Karpas-422 (cell line): ENCODE measurements at regions not wholly inside any gene's neighbourhood (a gene's known extent, or its start where the extent isn't known, plus 50 kb on each side); places are given as distances from the start of the nearest gene placed in this dataset.

Source experiments
- DNase-seq: peaks from one replicate; pipeline ENCODE4 v3.0.0-alpha.2; 2015
- H2AFZ ChIP-seq: fragments of 200-600 bp; sonication (generic); 2 replicates; pipeline ENCODE4 v1.6.1; 2014; ENCODE audit warnings: antibody characterized with exemption, low read length, mixed read lengths
- H3K27ac ChIP-seq: fragments of 200-600 bp; sonication (generic); 2 replicates; pipeline ENCODE4 v1.5.1; 2014; ENCODE audit warnings: mild to moderate bottlenecking, low read length, moderate library complexity
- H3K27me3 ChIP-seq: fragments of 200-600 bp; sonication (generic); 2 replicates; pipeline ENCODE4 v1.6.1; 2014; ENCODE audit warnings: low read length, mixed read lengths
- H3K36me3 ChIP-seq: fragments of 200-600 bp; sonication (generic); 2 replicates; pipeline ENCODE4 v1.6.1; 2014; ENCODE audit warnings: low read length, mixed read lengths; ENCODE audit not compliant: insufficient read depth
- H3K4me1 ChIP-seq: fragments of 200-600 bp; sonication (generic); 2 replicates; pipeline ENCODE4 v1.6.1; 2014; ENCODE audit warnings: mild to moderate bottlenecking, low read length, mixed read lengths
- H3K4me2 ChIP-seq: fragments of 200-600 bp; sonication (generic); 2 replicates; pipeline ENCODE4 v1.6.1; 2014; ENCODE audit warnings: low read length, low read depth, mild to moderate bottlenecking; ENCODE audit not compliant: poor library complexity, severe bottlenecking
- H3K4me3 ChIP-seq: fragments of 200-600 bp; sonication (generic); 2 replicates; pipeline ENCODE4 v1.5.1; 2014; ENCODE audit warnings: mild to moderate bottlenecking, antibody characterized with exemption, low read length, mixed read lengths
- H3K79me2 ChIP-seq: fragments of 200-600 bp; sonication (generic); 2 replicates; pipeline ENCODE4 v1.6.1; 2014; ENCODE audit warnings: mild to moderate bottlenecking, low read length, mixed read lengths
- H3K9ac ChIP-seq: fragments of 200-600 bp; sonication (generic); 2 replicates; pipeline ENCODE4 v1.6.0; 2014; ENCODE audit warnings: low read length
- H3K9me2 ChIP-seq: fragments of 200-600 bp; sonication (generic), shearing (Covaris generic); replicated peaks from 2 replicates; pipeline ENCODE4 v1.6.0; 2014; ENCODE audit warnings: mild to moderate bottlenecking, low read length, moderate library complexity; ENCODE audit not compliant: insufficient read depth
- H3K9me3 ChIP-seq: fragments of 300-700, 200-600 bp; sonication (generic); 2 replicates; pipeline ENCODE4 v1.6.1; 2014; ENCODE audit warnings: low read length, mixed read lengths
- H4K20me1 ChIP-seq: fragments of 200-600 bp; sonication (generic); 2 replicates; pipeline ENCODE4 v1.6.1; 2014; ENCODE audit warnings: mild to moderate bottlenecking, antibody characterized with exemption, low read length, low read depth; ENCODE audit not compliant: insufficient read depth

DNA sequence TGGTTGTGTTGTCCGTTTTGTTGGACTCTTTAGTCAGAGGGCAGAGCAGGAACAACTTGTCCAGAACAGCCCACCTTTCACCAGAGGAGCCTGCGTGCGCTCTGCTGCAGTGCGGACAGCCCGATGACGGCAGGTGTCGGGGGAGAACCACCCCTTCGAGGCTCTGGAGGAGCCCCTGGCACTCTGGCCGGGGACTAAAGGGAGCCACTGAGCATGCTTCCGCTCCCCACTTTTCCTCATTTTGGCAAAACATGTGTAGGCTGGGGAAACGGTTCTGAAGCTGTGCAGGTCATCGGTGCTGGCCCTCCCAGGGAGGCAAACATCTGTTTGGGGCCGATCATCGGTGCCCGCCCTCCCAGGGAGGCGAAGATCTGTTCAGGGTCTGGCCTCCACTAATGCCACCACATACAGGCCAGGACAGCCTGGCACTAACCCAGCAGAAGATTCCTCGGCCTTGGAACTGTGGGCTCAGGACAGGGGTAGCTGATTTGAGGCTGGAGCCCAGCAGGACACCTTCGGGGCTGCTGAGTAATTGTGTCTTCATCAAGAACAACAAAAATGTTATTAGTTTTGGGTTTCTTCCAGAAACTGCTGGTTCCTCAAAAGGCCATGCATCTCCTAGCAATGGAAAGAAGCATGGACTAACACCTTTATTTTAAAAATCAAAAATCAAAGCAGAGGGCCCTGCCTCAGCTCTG, 124.4 kb upstream of the TCERG1L start:
- no peaks in the 10 kb centered on the region for H3K36me3 ChIP-seq
- no peaks in the 10 kb centered on the region for H3K4me1 ChIP-seq
- H3K27me3 ChIP-seq: no peaks in the 10 kb centered on the region
- H2AFZ ChIP-seq: no peak overlapping the region
- no peak overlapping the region for H3K27ac ChIP-seq
- no peak overlapping the region for H3K9ac ChIP-seq
- no peak for DNase-seq
- no peak overlapping the region for H3K4me2 ChIP-seq
- no peaks in the 10 kb centered on the region for H3K79me2 ChIP-seq
- no peaks in the 10 kb centered on the region for H3K9me2 ChIP-seq
- no peak overlapping the region for H3K4me3 ChIP-seq
- H4K20me1 ChIP-seq: no peaks in the 10 kb centered on the region
- no peaks in the 10 kb centered on the region for H3K9me3 ChIP-seq

DNA sequence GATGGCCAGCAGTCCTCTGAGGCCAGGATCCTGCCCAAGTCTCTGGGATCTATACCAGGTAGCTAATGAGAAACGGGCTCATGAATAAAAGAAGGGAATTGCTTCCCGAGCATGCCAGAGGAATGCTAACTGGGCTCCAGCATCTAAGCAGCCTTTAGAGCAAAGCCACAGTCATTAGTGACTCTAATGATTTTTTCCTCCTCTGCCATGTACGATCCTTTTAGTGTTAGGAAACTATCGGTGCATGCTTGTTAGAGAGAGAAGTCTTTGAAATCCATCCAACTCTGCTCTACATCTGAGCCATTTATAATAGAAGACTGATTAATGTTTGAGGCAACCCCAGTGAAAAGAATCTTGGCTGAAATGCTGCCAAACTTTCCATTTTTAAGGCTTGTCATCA, 124.9 kb upstream of the TCERG1L start:
- no peaks in the 10 kb centered on the region for H3K36me3 ChIP-seq
- H3K27ac ChIP-seq: no peak overlapping the region
- no peak for DNase-seq
- H3K79me2 ChIP-seq: no peaks in the 10 kb centered on the region
- no peaks in the 10 kb centered on the region for H4K20me1 ChIP-seq
- no peaks in the 10 kb centered on the region for H3K27me3 ChIP-seq
- no peaks in the 10 kb centered on the region for H3K9me3 ChIP-seq
- no peak overlapping the region for H2AFZ ChIP-seq
- H3K4me2 ChIP-seq: no peak overlapping the region
- no peak overlapping the region for H3K4me3 ChIP-seq
- no peaks in the 10 kb centered on the region for H3K9me2 ChIP-seq
- H3K9ac ChIP-seq: no peak overlapping the region
- no peaks in the 10 kb centered on the region for H3K4me1 ChIP-seq

DNA sequence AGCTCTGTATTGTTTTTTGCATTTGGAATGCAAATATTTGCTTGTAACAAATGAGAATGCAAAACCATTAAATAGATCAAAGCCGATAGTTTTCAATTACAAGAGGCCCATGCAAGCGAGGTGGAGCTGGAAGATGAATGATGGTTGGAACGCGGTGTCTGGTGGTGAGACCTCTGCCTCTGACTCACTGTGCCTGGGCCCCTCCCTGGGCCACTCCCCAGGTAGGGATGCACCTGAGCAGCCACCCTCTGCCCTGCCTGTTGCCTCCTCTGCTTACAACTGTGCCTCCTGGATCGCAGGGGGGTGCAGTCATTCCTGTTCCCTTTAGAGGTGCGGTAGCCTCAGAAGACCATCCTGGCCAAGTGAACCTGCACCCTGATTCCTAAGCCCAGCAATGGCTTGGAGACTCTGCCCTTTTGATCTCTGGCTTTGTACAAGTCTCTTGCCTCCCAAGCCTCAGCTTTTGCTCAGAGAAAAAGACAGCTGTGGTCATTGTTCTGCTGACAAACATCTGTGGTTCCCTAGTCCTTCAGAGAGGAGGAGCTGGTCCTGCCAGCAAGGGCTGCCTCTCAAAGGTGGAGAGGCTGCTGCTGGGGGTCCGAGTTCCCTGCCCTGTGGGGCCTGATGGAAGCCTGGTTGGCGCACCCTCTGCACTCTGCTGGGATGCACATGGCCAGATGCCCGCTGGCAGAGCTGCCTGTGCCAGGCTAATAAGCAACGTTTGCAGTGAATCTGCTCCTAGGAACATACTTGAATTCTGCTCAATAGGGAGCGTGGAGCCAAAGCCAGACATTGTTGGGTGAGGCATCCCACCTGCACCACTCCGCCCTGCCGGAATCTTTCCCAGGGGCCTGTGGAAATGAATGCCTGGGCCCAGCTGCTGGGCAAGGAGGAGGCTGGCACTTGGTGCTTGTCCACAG, 126.3 kb upstream of the TCERG1L start:
- H3K36me3 ChIP-seq: no peaks in the 10 kb centered on the region
- H3K4me2 ChIP-seq: no peak overlapping the region
- no peaks in the 10 kb centered on the region for H3K4me1 ChIP-seq
- no peak overlapping the region for H2AFZ ChIP-seq
- H3K4me3 ChIP-seq: no peak overlapping the region
- DNase-seq: no peak
- H3K79me2 ChIP-seq: no peaks in the 10 kb centered on the region
- H3K9ac ChIP-seq: no peak overlapping the region
- no peaks in the 10 kb centered on the region for H4K20me1 ChIP-seq
- H3K27ac ChIP-seq: no peak overlapping the region
- H3K9me3 ChIP-seq: no peaks in the 10 kb centered on the region
- no peaks in the 10 kb centered on the region for H3K27me3 ChIP-seq
- H3K9me2 ChIP-seq: no peaks in the 10 kb centered on the region

DNA sequence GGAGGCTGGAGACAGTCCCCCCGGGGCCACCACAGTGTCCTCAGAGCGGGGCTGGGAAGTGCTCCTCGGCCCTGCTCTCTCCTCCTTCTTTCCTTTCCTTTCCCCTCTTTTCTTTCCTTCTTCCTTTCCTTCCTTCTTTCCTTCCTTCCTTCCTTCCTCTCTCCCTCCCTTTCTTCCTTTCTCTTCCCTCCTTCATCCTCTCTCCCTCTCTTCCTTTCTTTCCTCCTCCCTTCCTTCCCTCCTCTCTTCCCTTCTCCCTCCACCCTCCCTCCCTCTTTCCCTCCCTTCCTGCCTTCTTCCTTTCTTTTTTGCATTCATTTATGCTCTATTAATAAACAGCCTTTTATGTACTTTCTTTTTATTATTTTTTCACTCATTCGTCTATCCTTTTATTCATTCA, 127.1 kb upstream of the TCERG1L start:
- Histone ChIP-seq H3K27ac (no peak overlapping the region), H3K4me3 (no peak overlapping the region), H3K36me3 (no peaks in the 10 kb centered on the region), H3K27me3 (no peaks in the 10 kb centered on the region), H3K9ac (no peak overlapping the region), H3K4me2 (no peak overlapping the region), H4K20me1 (no peaks in the 10 kb centered on the region), H3K79me2 (no peaks in the 10 kb centered on the region), H2AFZ (no peak overlapping the region), H3K9me3 (no peaks in the 10 kb centered on the region), H3K4me1 (no peaks in the 10 kb centered on the region), H3K9me2 (no peaks in the 10 kb centered on the region)
- no peak for DNase-seq

DNA sequence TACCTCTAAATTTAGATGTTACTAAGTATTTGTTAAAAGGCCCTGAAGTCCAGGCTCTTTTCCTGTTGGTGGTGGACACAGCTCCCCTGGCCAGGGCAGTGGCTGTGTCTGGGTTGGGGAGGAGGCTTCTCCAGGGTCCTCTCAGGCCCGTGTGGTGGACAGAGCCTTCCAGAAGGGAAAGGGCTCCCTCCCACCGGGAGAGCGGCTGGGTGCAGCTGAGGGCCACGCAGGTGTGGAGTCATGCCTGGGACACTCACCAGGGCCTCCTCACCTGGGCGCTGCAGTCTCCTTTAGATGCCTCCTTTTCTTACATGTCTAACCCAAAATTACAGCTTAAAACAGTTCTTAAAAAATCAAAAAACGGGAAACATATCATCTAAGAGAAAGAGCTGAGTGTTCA, 128.2 kb upstream of the TCERG1L start:
- Histone ChIP-seq H3K9ac (no peak overlapping the region), H3K4me3 (no peak overlapping the region), H3K4me2 (no peak overlapping the region), H3K9me2 (no peaks in the 10 kb centered on the region), H3K27ac (no peak overlapping the region), H3K27me3 (no peaks in the 10 kb centered on the region), H3K36me3 (no peaks in the 10 kb centered on the region), H4K20me1 (no peaks in the 10 kb centered on the region), H3K79me2 (no peaks in the 10 kb centered on the region), H3K4me1 (no peaks in the 10 kb centered on the region), H2AFZ (no peak overlapping the region), H3K9me3 (no peaks in the 10 kb centered on the region)
- no peak for DNase-seq

DNA sequence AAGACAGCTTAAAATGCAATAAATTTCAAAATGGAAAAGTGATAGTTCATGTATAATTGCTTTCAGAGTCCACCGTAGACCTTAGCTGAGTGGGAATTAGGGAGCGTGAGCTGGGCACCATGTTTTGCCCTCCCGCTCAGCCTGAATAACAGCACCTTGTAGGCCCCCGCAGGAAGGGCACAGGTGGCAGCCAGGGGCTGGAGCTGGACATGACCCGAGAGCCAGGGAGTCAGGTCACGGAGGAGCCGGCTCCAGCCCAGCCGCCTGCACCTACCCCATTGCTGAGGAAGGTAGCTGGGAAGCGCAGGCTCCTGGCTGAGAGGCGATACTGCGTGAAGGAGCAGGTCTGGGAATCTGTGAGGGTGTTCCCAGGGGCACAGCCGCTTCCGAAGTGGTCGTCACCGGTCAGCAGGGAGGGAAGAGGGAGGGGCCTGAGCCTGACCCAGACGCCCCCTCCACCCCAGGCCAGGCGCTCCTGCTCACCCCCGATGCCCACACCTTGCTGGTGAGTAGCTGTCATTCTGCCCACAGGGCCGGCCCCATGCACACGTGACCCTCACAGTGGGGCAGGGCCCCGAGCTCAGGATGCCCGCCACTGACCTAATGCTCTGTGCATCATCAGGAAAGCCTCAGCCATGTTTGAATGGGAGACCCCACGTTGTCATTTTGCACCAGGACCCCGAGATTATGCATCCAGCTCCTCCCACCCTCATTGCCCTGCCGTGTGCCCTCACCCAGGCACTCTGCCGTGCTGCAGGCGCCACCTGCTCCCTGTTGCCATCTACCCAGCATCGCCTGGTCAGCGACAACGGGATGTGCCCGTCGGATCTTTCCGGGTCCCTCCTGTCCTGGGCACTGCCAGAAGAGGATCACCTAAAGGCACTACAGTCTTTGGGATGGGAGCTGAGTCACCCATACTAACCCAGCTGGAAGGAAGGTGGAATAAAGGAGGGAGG, 129.2 kb upstream of the TCERG1L start:
- DNase-seq: no peak
- Histone ChIP-seq H2AFZ (no peak overlapping the region), H3K79me2 (no peaks in the 10 kb centered on the region), H3K4me3 (no peak overlapping the region), H3K36me3 (no peaks in the 10 kb centered on the region), H3K27ac (no peak overlapping the region), H3K27me3 (no peaks in the 10 kb centered on the region), H3K4me1 (no peaks in the 10 kb centered on the region), H3K9me3 (no peaks in the 10 kb centered on the region), H4K20me1 (no peaks in the 10 kb centered on the region), H3K9ac (no peak overlapping the region), H3K9me2 (no peaks in the 10 kb centered on the region), H3K4me2 (no peak overlapping the region)

DNA sequence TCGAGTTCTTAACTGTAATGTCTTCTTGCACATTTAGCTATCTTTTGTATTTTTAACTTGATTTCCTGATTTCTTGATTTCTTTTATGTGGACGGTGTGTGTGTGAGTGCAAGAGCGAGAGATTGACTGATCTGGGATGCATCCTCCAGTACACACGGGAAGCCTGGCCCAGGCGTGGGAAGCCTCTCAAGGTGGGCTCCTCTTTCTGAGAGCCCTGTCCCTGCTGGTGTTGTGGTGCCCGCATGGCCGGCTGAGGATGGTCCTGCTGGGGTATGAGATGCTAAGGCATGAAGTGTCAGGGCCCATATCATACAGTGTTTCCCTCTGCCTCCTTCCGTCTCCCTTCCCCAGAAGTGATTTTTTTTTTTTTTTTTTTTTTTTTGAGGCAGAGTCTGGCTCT, 130.8 kb upstream of the TCERG1L start:
- DNase-seq: no peak

DNA sequence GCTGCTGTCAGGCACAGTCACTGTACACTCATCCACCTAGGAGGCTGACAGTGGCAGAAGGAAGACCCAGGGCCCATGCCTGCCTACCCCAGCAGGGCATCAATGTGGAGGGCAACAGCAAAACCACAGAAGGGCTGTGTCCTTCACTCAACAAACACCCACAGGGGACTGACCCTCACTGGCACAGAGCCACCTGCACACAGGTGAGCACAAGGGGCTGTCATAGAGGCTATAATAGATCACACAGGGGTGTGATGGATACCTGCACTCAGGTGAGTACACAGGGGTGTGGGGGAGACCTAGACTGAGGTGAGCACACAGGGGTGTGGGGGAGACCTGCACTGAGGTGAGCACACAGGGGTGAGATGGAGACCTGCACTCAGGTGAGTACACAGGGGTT, 132.8 kb upstream of the TCERG1L start:
- no peaks in the 10 kb centered on the region for H3K79me2 ChIP-seq
- H3K9me2 ChIP-seq: no peaks in the 10 kb centered on the region
- H3K36me3 ChIP-seq: no peaks in the 10 kb centered on the region
- DNase-seq: no peak
- H3K27me3 ChIP-seq: no peaks in the 10 kb centered on the region
- H3K27ac ChIP-seq: no peak overlapping the region
- H3K4me3 ChIP-seq: no peak overlapping the region
- H3K9me3 ChIP-seq: no peaks in the 10 kb centered on the region
- no peak overlapping the region for H3K4me2 ChIP-seq
- H3K9ac ChIP-seq: no peak overlapping the region
- H2AFZ ChIP-seq: no peak overlapping the region
- no peaks in the 10 kb centered on the region for H3K4me1 ChIP-seq
- no peaks in the 10 kb centered on the region for H4K20me1 ChIP-seq

More for the DNA sequence above, 130.8 kb upstream of the TCERG1L start:
- Histone ChIP-seq H3K27me3 (no peaks in the 10 kb centered on the region), H3K4me3 (no peak overlapping the region), H3K79me2 (no peaks in the 10 kb centered on the region), H3K4me2 (no peak overlapping the region), H2AFZ (no peak overlapping the region), H3K4me1 (no peaks in the 10 kb centered on the region), H3K36me3 (no peaks in the 10 kb centered on the region), H4K20me1 (no peaks in the 10 kb centered on the region), H3K27ac (no peak overlapping the region), H3K9me2 (no peaks in the 10 kb centered on the region), H3K9ac (no peak overlapping the region), H3K9me3 (no peaks in the 10 kb centered on the region)
